Stimulated activated CD8-positive, alpha-beta memory T cell treated with anti-CD3 and anti-CD28 coated beads, Interleukin-4, amount 100 ng/mL, for 1 hour (primary cell): ENCODE measurements at regions not wholly inside any gene's neighbourhood (a gene's known extent, or its start where the extent isn't known, plus 50 kb on each side); places are given as distances from the start of the nearest gene placed in this dataset.

Experiments used
- DNase-seq, 2 donors: peaks; one replicate each; pipeline ENCODE4 v3.0.0-alpha.2; 2020; ENCODE audit warnings: low read depth in 2 of 2, low spot score in 1 of 2

- DNase-seq = no peak
Measured at GRCh38 chr15:35596285-35596684, 50.3 kb upstream of the DPH6 start.

GRCh38 chr15:35602836-35603235, 56.9 kb upstream of the DPH6 start:
- DNase-seq = no peak

DNA sequence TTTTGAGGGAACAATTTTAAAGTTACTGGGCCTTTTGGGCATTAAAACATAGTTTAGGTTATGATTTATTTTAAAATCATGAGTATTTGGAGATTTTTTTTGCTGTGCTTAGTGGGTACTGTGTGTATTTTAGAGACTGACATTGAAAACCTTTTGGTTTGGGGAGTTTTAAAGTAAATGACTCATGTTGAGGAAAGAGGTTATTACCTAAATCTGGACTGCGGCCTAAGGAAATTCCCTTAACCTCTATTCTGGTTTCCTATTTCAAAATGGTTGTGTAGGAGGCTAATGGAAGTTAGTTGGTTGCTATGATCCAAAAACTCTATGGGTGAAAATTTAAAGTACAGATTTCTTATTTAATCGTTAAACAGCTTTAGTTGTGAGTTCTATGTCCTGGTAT, 57.3 kb upstream of the DPH6 start:
- no peak for DNase-seq

DNA sequence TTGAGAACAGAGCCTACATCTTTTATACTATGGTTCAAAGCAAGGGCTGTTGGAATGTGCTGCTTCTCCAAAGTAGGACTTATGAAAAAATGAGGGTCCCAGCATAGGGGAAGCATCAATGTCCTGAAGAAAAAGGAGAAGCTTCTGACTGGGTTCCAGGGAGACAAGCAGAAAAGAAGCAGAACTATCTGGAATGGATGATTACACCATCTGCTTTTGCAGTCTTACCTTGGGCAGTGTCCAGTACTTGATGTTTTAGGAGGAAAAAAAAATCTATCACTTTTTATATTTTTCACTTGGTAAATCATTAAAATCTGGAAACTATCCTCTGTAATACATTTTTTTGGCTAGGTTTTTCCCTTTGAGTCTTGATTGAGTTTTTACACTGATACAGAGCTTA, 57.9 kb upstream of the DPH6 start:
- DNase-seq = no peak

- DNase-seq = no peak
Measured at GRCh38 chr15:35605764-35606449, 59.9 kb upstream of the DPH6 start.

DNA sequence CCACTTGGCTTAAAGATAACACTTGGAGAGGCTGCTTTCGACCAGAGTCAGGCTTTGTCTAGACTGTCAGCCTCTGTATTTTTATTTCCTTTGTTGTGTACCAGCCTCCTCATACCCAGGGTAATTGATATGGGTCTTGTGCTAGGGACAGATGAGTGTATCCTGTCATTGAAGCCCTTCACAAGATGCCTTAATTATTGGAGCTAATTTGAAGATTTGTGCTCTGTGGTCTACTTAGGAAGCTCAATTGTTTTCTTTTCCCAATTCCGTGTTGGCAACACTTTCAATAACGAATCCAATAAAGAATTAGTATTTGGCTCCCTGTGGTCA, 60.5 kb upstream of the DPH6 start:
- no peak for DNase-seq

DNA sequence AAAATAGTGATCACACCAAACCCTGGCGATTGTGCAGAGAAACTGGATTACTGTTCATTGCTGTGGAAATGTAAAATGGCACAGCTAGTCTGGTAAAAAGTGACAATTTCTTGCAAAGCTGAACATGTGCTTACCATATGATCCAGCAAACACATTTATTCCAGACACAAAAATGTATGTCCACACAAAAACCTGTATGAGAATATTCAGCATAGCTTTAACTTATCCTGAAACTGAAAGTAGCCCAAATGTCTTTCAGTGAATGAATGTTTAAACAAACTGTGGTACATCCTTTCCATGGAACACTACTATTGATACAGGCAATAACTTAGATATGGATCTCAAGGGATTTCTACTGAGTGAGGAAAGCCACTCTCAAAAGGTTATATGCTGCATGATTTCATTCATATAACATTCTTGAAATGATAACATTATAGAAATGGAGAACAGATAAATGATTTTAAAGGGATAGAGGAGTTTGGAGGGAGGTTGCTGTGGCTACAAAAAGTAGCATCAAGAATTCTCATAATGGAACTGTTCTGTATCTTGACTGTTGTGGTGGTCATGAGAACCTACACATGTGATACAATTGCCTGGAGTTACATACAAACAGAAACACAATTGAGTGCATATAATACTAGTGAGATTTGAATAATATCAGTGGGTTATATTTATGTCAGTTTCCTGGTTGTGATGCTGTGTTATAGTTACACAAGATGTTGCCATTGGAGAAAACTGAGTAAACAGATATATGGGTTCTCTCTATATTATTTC, 70.7 kb upstream of the DPH6 start:
- DNase-seq = no peak

DNA sequence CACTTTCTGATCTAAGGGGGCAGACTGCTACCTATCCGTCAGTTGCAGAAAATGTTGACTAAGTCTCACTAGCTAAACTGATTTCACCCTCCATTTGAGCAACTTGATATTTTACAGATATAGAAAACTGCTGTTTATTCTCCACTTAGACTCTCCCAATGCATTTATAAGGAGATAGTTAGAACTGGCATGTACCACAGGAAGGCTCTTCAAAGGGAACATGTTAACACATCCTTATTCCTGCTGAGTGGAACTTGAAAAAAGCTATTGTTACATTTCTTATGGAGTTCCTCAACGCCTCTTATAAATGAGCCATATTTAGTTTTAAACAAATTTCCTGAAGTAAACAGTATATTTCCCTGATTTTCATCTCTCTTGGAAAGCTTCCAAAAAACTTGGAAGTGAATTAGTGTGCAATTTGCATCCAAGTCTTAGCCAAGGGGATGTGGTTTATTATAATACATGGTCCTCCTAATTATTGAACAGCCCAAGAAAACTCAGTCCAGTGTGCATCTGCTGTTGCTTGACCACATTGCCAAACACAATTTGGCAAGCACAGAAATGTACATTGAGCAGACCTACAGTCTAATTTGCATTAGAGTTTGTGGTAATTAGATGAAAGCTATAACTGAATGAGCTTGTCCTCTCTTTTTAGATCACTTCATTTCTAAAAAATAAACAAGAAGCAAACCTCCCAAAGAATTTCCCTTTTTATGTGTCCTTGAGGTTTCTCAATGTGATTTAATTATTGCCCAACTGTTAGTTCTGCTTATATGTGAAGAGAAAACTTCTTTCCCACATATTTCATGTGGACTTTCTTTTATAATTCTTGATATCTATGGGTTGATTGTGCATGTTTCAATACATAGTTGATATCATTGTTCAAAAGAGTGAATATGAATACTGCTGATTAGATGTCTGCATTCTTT, 72.6 kb upstream of the DPH6 start:
- no peak for DNase-seq

DNA sequence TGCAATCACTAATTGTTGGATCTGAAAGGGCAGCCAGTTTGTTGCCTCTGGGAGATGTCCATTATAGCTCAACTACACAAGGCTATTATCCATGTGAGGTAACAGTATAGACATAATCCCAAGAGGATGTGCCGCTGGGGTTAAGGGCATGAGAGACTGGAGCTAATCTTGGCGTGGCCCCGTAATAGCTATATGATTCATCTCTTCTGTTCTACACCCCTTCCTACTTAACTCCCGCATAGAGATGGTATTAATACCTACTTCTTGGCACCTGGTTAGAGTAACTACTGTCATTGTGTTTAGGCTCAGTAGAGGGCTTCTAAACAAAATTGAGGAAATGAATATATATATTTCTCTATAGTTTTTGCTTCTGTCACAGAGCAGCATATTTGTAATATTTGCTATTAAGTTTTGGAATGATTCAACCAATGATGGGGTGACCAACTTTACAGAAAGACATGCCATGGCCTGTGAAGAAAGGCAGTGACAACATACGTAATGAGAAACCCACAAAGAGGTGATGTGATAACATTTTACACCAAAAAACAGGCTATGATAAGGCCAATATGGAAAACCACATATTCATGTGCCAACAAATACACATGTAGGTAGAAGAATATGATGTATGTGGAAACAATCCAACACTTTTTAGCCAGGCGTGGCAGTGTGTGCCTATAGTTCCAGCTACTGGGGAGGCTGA, 76.8 kb upstream of the DPH6 start:
- DNase-seq = no peak

DNA sequence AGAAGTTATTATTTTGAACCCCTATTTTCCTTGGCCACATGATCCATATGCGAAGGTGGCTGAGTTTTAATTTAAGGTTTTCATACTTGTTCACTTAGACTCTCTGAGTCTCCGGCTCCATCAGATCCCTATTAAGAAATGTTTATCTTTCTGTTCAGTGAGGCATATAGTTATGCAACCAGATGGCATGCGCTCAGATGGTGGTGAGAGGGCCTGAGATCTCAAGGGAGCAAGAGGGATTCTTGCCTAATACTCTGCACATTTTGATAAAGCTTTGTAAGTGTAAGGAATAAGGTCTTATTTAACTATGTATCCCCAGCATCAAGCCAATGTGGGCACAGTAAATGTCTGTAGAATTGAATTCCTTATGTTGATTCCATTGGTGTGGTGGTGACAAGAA, 78.9 kb upstream of the DPH6 start:
- DNase-seq = no peak

DNA sequence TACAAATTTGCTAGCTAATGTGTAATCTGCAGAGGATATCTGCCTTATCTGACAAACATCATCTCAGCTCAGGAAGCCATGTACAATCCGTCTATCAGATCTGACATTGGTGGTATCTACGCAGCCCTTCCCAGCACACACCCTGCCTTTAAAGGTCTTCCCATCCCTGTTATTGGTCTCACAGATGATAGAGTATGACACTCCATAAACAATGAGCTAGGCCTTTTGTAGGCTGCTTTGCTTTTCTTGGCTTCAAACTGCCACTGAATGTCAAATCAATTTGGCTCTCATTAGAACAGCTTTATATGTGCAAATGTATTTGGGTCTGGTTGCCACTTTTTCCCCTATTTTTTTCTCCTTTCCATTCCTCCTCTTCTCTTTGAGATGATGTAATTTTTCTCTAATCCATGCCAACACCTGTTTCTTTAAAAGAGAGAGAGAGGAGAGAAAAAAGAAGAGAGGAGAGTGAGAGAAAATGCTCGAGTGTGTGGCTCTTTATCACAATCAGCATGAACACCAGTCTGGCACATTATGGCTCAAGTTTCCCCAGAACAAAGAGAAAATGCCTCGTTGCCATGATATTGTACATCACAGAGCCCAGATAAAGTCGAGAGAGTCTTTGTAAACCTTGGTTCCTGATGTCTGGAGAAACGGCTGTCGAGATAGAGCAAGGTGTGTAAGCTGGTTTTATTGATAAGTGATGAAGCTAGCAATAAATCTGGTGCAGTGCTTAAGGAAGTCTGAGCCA, 80.8 kb upstream of the DPH6 start:
- DNase-seq = no peak

- no peak for DNase-seq
Measured at GRCh38 chr15:35627696-35628095, 81.7 kb upstream of the DPH6 start.

GRCh38 chr15:35629766-35630165, 83.8 kb upstream of the DPH6 start:
- DNase-seq = no peak

DNA sequence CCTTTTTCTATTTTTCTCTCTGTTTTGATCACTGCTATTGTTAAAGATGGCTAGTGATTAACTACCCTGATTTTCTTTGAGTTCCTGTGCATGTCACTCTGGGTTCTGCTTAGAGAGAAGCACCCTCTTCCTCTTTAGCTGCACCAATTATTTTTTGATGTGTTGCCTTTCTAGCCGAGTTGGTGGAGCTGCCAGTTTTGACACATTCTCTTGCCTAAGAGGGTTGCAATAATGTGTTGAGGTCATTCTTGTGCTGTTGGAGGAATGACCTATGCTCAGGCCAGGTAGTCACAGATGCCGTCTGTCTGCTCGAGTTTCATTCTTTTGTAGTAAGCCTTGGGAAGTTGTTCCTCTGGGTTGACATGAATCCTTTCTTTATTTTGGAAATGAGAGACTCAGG, 84.6 kb upstream of the DPH6 start:
- DNase-seq = no peak

DNA sequence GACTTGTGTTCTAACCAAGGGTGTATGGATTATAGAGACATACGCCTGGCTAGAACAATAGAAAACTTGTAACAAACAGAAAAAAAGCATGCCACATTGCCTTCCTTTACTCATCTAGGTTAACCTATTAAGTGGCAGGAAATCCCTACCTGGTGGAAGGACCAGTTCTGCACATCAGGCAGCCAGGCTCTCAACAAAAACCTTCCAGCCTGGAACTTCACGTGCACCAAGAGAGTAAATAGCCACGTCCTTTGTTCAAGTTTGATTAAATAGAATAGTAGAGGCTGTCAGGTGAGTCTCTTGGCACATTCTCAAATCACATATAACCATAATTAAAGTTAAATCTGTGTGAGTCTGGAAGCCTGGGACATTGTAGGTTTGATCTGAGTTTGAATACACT, 85.0 kb upstream of the DPH6 start:
- DNase-seq = no peak

DNA sequence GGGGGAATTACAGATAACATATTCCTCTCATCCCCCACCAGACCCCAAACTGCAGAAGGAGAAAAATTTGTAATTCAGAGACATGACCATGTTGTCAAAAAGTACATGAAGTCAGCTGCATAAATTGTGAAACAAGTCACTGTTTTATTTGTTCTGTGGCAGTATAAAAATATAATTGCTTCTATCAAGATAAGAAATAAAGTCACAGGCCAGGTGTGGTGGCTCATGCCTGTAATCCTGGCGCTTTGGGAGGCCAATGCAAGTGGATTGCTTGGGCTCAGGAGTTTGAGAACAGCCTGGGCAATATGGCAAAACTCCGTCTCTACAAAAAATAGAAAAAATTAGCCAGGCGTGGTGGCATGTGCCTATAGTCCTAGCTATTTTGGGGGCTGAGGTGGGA, 87.7 kb upstream of the DPH6 start:
- no peak for DNase-seq

DNA sequence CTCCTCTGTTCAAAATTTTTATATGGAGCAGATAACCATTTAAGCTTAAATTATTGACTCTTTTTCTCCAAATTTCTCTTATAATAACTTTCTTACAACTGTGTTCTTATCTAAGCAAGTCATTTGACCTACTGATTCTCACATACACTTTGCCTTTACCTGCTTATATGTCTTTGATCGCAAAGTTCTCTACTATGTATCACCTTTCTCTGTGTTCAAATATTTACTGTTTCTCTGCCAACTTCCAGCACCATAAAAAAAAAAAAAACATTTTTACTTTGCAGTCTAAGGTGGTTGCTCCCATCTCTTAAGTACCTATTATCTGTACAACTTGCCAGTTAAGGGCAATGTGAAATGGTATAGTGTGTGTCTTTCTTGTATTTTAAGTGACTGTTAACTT, 100.8 kb upstream of the DPH6 start:
- DNase-seq = no peak

DNA sequence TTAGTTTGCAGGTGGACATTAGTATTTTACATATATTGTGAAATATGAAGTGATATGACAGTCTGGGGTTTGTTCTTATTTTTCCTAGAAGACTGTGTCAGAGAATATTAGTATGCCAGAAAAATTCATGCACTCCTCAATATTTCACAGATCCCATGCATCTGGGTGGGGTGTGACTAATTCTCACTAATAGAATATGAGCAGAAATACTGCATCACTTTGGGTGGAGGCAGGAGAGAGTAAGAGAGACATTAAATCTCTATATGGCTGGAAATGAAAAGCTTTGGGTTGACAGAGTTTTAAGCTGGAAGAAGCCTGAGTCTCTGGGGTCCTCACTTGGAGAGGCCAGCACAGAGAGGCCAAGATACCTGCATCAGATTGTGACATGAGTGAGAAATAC, 101.3 kb upstream of the DPH6 start:
- no peak for DNase-seq

GRCh38 chr15:35648941-35649340, 103.0 kb upstream of the DPH6 start:
- DNase-seq = no peak

DNA sequence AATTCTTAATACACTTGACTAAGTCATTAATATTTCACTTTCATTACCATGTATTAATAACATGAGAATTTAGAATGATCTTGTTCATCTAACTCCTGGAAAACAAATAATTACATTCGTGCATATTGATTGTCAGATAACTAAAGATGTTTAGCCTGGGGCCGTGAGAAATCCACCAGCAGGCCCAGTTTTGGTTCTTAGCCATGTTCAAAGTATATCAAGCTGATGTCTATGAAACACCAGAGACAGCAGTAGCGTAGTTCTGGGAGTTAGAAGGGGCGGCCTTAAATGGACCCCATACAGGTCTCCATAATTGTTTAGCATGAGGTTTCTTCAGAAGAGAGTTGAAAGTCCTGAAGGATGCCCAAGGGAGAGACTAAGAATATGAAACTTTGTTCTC, 103.6 kb upstream of the DPH6 start:
- no peak for DNase-seq

DNA sequence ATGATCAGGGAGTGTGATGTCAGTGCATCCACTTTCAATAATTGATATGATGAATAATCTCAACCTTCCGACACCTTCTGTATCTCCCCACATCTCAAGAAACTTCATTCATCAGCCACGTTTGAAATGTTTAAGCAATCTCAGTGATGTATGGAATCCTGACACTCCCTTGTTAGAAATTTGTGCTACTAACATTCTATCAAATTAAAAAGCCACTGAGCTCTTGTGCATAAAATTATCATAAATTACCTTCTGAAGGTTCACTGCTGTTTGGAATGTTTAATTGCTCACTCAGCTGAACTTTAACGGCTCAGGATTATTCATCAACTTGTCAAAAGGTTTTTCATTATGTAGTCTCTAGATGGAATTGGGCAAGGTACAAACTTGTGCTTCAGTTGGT, 108.4 kb upstream of the DPH6 start:
- no peak for DNase-seq
